Small intestine (tissue), 7 donors: ENCODE measurements at regions not wholly inside any gene's neighbourhood (a gene's known extent, or its start where the extent isn't known, plus 50 kb on each side); places are given as distances from the start of the nearest gene placed in this dataset.

Source experiments
- DNase-seq, 2 donors: peaks; one replicate each; pipeline versions ENCODE4 v3.0.0 to v3.0.0-alpha.2; 2013
- FAIRE-seq: peaks from 2 replicates; lab custom pipeline; 2012; peaks lifted over from hg19 to GRCh38; lab: Jason Lieb, UNC
- H3K27ac ChIP-seq, 3 donors: one replicate each; pipeline ENCODE4 v1.5.1; 2013; ENCODE audit warnings: low read length in 2 of 3, mild to moderate bottlenecking in 2 of 3, control low read depth in 1 of 3, inconsistent platforms in 1 of 3, low read depth in 1 of 3, moderate library complexity in 1 of 3
- H3K27me3 ChIP-seq, 3 donors: one replicate each; pipeline ENCODE4 v1.6.1; 2013; ENCODE audit warnings: low read length in 3 of 3, inconsistent platforms in 1 of 3; ENCODE audit not compliant: control insufficient read depth in 3 of 3, insufficient read depth in 3 of 3
- H3K36me3 ChIP-seq, 3 donors: one replicate each; pipeline ENCODE4 v1.6.1; 2013; ENCODE audit warnings: low read length in 3 of 3, inconsistent platforms in 1 of 3, low read depth in 1 of 3, mild to moderate bottlenecking in 1 of 3, moderate library complexity in 1 of 3; ENCODE audit not compliant: control insufficient read depth in 3 of 3, insufficient read depth in 2 of 3
- H3K4me1 ChIP-seq, 3 donors: one replicate each; pipeline ENCODE4 v1.6.1; 2013; ENCODE audit warnings: low read length in 2 of 3, inconsistent platforms in 1 of 3, low read depth in 1 of 3, mild to moderate bottlenecking in 1 of 3, moderate library complexity in 1 of 3; ENCODE audit not compliant: control insufficient read depth in 3 of 3, insufficient read depth in 2 of 3
- H3K4me3 ChIP-seq, 3 donors: one replicate each; pipeline ENCODE4 v1.5.1; 2013; ENCODE audit warnings: low read length in 3 of 3, control low read depth in 1 of 3, inconsistent platforms in 1 of 3, low read depth in 1 of 3, mild to moderate bottlenecking in 1 of 3, moderate library complexity in 1 of 3
- H3K9me3 ChIP-seq, 2 donors: one replicate each; pipeline ENCODE4 v1.6.1; 2013; ENCODE audit warnings: low read depth in 1 of 2, low read length in 1 of 2; ENCODE audit not compliant: control insufficient read depth in 2 of 2, insufficient read depth in 1 of 2
- WGBS, 3 donors: extraction: QIAGEN DNeasy Blood & Tissue Kit; methylation state at CpG; one replicate each; pipeline ENCODE4 v1.1.7; 2013; 5-methylcytosine and 5-hydroxymethylcytosine counted together
- donor health status: healthy with polysubstance abuse.
- donor health status: control.
- donor health status: control.
- donor health status: Bipolar disorder and iron deficiency.
- donor health status: healthy.

GRCh38 chr6:108748959-108749358, 99.3 kb upstream of the ARMC2 start:
- H3K27ac ChIP-seq = no peak overlapping the region
- FAIRE-seq (no peak), DNase-seq (no peak)
- 77 to 84% (median 78%) methylated on average over 3 of the region's 3 CpGs for WGBS, 3 donors
- peaks cover 0 to 33% (median 4%) of the 10 kb centered on the region in 3 donors for H3K4me1 ChIP-seq
- no peaks in the 10 kb centered on the region for H3K27me3 ChIP-seq
- no peak overlapping the region for H3K4me3 ChIP-seq
- no peaks in the 10 kb centered on the region for H3K36me3 ChIP-seq
- H3K9me3 ChIP-seq = no peaks in the 10 kb centered on the region

GRCh38 chr6:108750801-108751200, 97.4 kb upstream of the ARMC2 start:
- no peak for DNase-seq
- H3K4me3 ChIP-seq = no peak overlapping the region
- no peak for FAIRE-seq
- H3K27ac ChIP-seq = no peak overlapping the region
- H3K4me1 ChIP-seq = peaks cover 0 to 24% (median 4%) of the 10 kb centered on the region in 3 donors
- H3K36me3 ChIP-seq = no peaks in the 10 kb centered on the region
- no peaks in the 10 kb centered on the region for H3K27me3 ChIP-seq
- 87 to 92% (median 90%) methylated on average over 8 of the region's 8 CpGs for WGBS, 3 donors
- H3K9me3 ChIP-seq = no peaks in the 10 kb centered on the region

- DNase-seq = no peak
- FAIRE-seq = no peak
- peaks cover 0 to 19% (median 4%) of the 10 kb centered on the region in 3 donors for H3K4me1 ChIP-seq
- WGBS, 3 donors = 94 to 99% (median 95%) methylated on average over 5 of the region's 5 CpGs
- H3K9me3 ChIP-seq = no peaks in the 10 kb centered on the region
- no peaks in the 10 kb centered on the region for H3K27me3 ChIP-seq
- no peak overlapping the region for H3K4me3 ChIP-seq
- no peak overlapping the region for H3K27ac ChIP-seq
- H3K36me3 ChIP-seq = no peaks in the 10 kb centered on the region
These were observed 96.9 kb upstream of the ARMC2 start for GRCh38 chr6:108751282-108751681.

GRCh38 chr6:108751851-108752732, 96.1 kb upstream of the ARMC2 start:
- Histone ChIP-seq H3K36me3 (no peaks in the 10 kb centered on the region), H3K27me3 (no peaks in the 10 kb centered on the region), H3K27ac (no peak overlapping the region), H3K9me3 (no peaks in the 10 kb centered on the region), H3K4me1 (peaks cover 0 to 12% (median 4%) of the 10 kb centered on the region in 3 donors), H3K4me3 (no peak overlapping the region)
- WGBS, 3 donors = 50 to 71% (median 54%) methylated on average over 5 of the region's 5 CpGs
- no peak for DNase-seq
- no peak for FAIRE-seq

GRCh38 chr6:108752733-108753590, 95.3 kb upstream of the ARMC2 start:
- DNase-seq (peak in 1 of 2 donors; percentile 45), FAIRE-seq (no peak)
- Histone ChIP-seq H3K36me3 (no peaks in the 10 kb centered on the region), H3K4me1 (peaks cover 0 to 5% (median 0%) of the 10 kb centered on the region in 3 donors), H3K9me3 (no peaks in the 10 kb centered on the region), H3K27ac (no peak overlapping the region), H3K27me3 (no peaks in the 10 kb centered on the region), H3K4me3 (no peak overlapping the region)
- WGBS, 3 donors = 21 to 66% (median 40%) methylated on average over 9 of the region's 9 CpGs

- Histone ChIP-seq H3K27me3 (no peaks in the 10 kb centered on the region), H3K4me1 (peaks cover 0 to 11% (median 2%) of the 10 kb centered on the region in 3 donors), H3K27ac (peak overlapping the region in 1 of 3 donors; percentile 7), H3K9me3 (no peaks in the 10 kb centered on the region), H3K36me3 (no peaks in the 10 kb centered on the region), H3K4me3 (no peak overlapping the region)
- FAIRE-seq = no peak
- DNase-seq = no peak
- 63 to 76% (median 67%) methylated on average over 3 of the region's 3 CpGs for WGBS, 3 donors
These were observed 92.7 kb upstream of the ARMC2 start for GRCh38 chr6:108755257-108756240.

- WGBS, 3 donors = 95 to 97% (median 97%) methylated on average over 1 of the region's 1 CpG
- no peaks in the 10 kb centered on the region for H3K9me3 ChIP-seq
- no peak overlapping the region for H3K4me3 ChIP-seq
- DNase-seq = no peak
- no peaks in the 10 kb centered on the region for H3K36me3 ChIP-seq
- H3K27me3 ChIP-seq = no peaks in the 10 kb centered on the region
- FAIRE-seq = no peak
- H3K4me1 ChIP-seq = peaks cover 0 to 10% (median 2%) of the 10 kb centered on the region in 3 donors
- no peak overlapping the region for H3K27ac ChIP-seq
These were observed 90.9 kb upstream of the ARMC2 start for GRCh38 chr6:108757357-108757756.
